Smooth muscle cell (in vitro differentiated cells): ENCODE measurements at regions not wholly inside any gene's neighbourhood (a gene's known extent, or its start where the extent isn't known, plus 50 kb on each side); places are given as distances from the start of the nearest gene placed in this dataset.

Experiments used
- DNase-seq: peaks from one replicate; lab custom pipeline; 2025; ENCODE audit not compliant: unreplicated experiment; lab: John Stamatoyannopoulos, UW
- H2AFZ ChIP-seq: fragments of 200-600 bp; sonication (generic); 2 replicates; pipeline ENCODE4 v1.6.0; 2016; ENCODE audit warnings: antibody characterized with exemption, low read depth, mild to moderate bottlenecking
- H3F3A ChIP-seq: fragments of 200-600 bp; sonication (generic); 2 replicates; pipeline ENCODE4 v1.6.0; 2017; ENCODE audit warnings: antibody characterized with exemption, low read depth
- H3K27ac ChIP-seq: fragments of 200-600 bp; sonication (generic); 2 replicates; pipeline ENCODE4 v1.5.1; 2016; ENCODE audit warnings: low read depth, mild to moderate bottlenecking
- H3K27me3 ChIP-seq: fragments of 200-600 bp; sonication (generic); 2 replicates; pipeline ENCODE4 v1.6.1; 2016; ENCODE audit warnings: low read depth, mild to moderate bottlenecking
- H3K36me3 ChIP-seq: fragments of 200-600 bp; sonication (generic); 2 replicates; pipeline ENCODE4 v1.5.1; 2016; ENCODE audit warnings: low read depth
- H3K4me1 ChIP-seq: fragments of 200-600 bp; sonication (generic); 2 replicates; pipeline ENCODE4 v1.5.1; 2016; ENCODE audit warnings: low read depth
- H3K4me2 ChIP-seq: fragments of 200-600 bp; sonication (generic); 2 replicates; pipeline ENCODE4 v1.6.0; 2016; ENCODE audit warnings: mild to moderate bottlenecking
- H3K4me3 ChIP-seq: fragments of 200-600 bp; sonication (generic); 2 replicates; pipeline ENCODE4 v1.5.1; 2016; ENCODE audit warnings: mild to moderate bottlenecking
- H3K79me2 ChIP-seq: fragments of 200-600 bp; sonication (generic); 2 replicates; pipeline ENCODE4 v1.6.0; 2016; ENCODE audit warnings: low read depth, mild to moderate bottlenecking
- H3K9ac ChIP-seq: fragments of 200-600 bp; sonication (generic); 2 replicates; pipeline ENCODE4 v1.6.0; 2016; ENCODE audit warnings: low read depth
- H3K9me3 ChIP-seq: fragments of 200-600 bp; sonication (generic); replicated peaks from 2 replicates; pipeline ENCODE4 v1.5.1; 2016; ENCODE audit warnings: low read depth
- H4K20me1 ChIP-seq: fragments of 200-600 bp; sonication (generic); 2 replicates; pipeline ENCODE4 v1.6.0; 2016; ENCODE audit warnings: low read depth
- WGBS: methylation state at CpG from one replicate; pipeline ENCODE4 v1.1.7; 2016; ENCODE audit warnings: low lambda C conversion rate; 5-methylcytosine and 5-hydroxymethylcytosine counted together
- TF ChIP-seq, protein P1 (sequence below): fragments of 200-600 bp; sonication (generic); IDR thresholded peaks from 2 replicates; pipeline ENCODE4 v1.5.1; 2017; ENCODE audit warnings: borderline replicate concordance, mild to moderate bottlenecking, antibody characterized with exemption; ENCODE audit not compliant: insufficient read depth, poor library complexity, severe bottlenecking

DNA sequence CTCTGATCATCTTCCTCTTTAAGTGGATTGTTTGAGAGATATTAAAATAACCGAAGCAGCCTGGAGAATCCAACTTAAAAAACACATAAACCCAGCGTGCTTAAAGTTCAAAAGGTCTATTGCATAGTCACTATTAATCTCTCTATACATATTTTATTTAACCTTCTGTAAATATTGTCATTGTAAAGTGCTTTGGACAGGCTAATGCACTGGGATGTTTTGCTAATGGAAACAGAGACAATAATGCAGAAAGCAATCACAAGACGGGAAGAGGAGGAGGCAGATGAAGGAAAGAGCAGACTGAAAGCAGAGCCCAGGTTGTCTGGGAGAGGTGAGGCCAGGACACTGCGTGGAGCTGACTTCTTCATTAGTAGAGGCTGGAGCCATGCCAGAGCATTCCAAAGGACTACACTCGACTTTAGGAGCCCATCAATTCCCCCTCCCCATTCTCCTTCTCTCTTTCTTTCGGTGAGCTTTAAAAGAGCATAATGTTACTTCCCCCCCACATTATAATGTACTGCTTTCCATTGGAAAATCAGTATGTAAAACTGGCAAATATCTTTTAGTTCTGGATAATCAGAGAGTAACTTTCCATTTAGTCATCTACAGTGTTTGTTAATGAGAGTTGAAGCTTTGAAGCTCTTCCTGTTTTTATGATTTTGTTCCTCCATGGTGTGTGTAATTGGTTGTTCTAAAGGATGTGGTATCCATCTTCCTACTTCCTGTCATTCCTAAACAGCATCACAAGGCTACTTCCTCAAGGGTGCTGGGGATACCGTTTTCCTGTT lies 307.3 kb upstream of the MPDZ start:
- Histone ChIP-seq H3K4me2 (no peak overlapping the region), H3K27ac (no peak overlapping the region), H3K4me1 (no peaks in the 10 kb centered on the region), H3K9me3 (no peaks in the 10 kb centered on the region), H3K9ac (no peak overlapping the region), H2AFZ (peak overlapping the region; percentile 12), H3K79me2 (no peaks in the 10 kb centered on the region), H3K4me3 (no peak overlapping the region), H3F3A (no peaks in the 10 kb centered on the region), H3K27me3 (no peaks in the 10 kb centered on the region), H3K36me3 (no peaks in the 10 kb centered on the region), H4K20me1 (no peaks in the 10 kb centered on the region)
- TF ChIP-seq, protein P1, sequence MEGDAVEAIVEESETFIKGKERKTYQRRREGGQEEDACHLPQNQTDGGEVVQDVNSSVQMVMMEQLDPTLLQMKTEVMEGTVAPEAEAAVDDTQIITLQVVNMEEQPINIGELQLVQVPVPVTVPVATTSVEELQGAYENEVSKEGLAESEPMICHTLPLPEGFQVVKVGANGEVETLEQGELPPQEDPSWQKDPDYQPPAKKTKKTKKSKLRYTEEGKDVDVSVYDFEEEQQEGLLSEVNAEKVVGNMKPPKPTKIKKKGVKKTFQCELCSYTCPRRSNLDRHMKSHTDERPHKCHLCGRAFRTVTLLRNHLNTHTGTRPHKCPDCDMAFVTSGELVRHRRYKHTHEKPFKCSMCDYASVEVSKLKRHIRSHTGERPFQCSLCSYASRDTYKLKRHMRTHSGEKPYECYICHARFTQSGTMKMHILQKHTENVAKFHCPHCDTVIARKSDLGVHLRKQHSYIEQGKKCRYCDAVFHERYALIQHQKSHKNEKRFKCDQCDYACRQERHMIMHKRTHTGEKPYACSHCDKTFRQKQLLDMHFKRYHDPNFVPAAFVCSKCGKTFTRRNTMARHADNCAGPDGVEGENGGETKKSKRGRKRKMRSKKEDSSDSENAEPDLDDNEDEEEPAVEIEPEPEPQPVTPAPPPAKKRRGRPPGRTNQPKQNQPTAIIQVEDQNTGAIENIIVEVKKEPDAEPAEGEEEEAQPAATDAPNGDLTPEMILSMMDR: no peak
- DNase-seq: no peak
- WGBS: 80% methylated on average over 7 of the region's 7 CpGs

DNA sequence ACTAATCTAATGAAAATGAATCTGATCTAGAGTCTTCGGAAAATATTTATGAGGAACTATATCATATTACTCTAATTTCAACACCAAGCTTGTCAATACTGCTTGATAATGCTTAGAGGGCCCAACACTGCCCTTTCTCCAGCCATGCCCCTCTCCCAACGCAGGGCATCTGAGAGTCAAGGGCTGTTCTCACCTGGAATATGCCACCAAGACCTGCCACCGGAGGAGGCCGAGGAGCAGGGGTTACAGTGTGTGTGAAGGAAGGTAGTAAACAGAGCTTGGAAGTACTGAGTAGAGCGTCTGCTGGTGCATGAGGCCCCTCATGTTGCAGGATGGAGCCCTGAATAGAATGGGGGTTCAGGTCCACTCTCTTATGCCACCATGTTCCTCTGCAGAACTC lies 301.3 kb upstream of the MPDZ start:
- TF ChIP-seq, protein P1: no peak
- H3F3A ChIP-seq: no peaks in the 10 kb centered on the region
- no peak for DNase-seq
- H3K79me2 ChIP-seq: no peaks in the 10 kb centered on the region
- H3K9ac ChIP-seq: no peak overlapping the region
- no peak overlapping the region for H3K4me3 ChIP-seq
- no peak overlapping the region for H3K4me2 ChIP-seq
- H3K36me3 ChIP-seq: no peaks in the 10 kb centered on the region
- 96% methylated on average over 5 of the region's 5 CpGs for WGBS
- no peaks in the 10 kb centered on the region for H3K27me3 ChIP-seq
- no peak overlapping the region for H3K27ac ChIP-seq
- H3K9me3 ChIP-seq: no peaks in the 10 kb centered on the region
- no peaks in the 10 kb centered on the region for H3K4me1 ChIP-seq
- no peak overlapping the region for H2AFZ ChIP-seq
- no peaks in the 10 kb centered on the region for H4K20me1 ChIP-seq

DNA sequence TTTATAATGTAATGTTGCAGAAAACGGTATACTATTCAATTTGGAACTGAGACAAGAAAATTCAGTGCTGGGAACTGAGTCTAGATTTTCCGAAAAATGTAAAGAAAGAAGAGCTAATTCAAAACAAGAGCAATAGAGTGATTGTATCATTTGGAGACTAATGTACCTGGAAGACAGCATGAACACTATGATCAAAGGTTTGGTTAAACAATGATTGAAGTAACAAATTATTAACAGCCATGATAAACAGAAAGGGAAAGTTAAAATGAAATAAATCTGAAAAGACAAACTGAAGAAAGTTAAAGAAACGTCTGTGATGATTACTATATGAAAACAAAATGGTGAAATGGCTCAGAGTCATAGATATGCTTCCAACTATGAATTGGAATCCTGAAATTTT lies 300.6 kb upstream of the MPDZ start:
- DNase-seq: no peak
- Histone ChIP-seq H3K9me3 (no peaks in the 10 kb centered on the region), H3K4me2 (no peak overlapping the region), H4K20me1 (no peaks in the 10 kb centered on the region), H3F3A (no peaks in the 10 kb centered on the region), H3K36me3 (no peaks in the 10 kb centered on the region), H3K4me3 (no peak overlapping the region), H3K27me3 (no peaks in the 10 kb centered on the region), H2AFZ (no peak overlapping the region), H3K79me2 (no peaks in the 10 kb centered on the region), H3K4me1 (no peaks in the 10 kb centered on the region), H3K9ac (no peak overlapping the region), H3K27ac (no peak overlapping the region)
- WGBS: 87% methylated on average over 3 of the region's 3 CpGs
- TF ChIP-seq, protein P1: no peak

DNA sequence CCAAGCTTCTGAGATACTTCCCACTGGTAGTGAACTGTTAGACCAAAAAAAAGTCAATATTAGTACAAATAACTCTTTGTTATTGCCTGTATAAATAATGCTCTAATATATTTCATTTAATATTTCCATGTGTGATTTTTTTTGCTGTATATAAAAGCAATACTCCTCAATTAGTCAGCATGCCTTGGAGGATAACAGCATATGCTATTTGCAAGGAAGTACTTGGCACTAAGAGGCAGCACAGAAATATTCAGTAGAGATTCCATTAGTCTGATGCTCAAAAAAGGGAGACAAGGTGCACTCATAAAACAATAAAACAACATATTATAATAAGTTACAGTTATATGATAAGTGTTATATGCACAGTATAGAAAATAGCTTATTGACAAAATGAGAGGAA lies 296.6 kb upstream of the MPDZ start:
- no peak overlapping the region for H3K27ac ChIP-seq
- no peak overlapping the region for H3K4me3 ChIP-seq
- no peaks in the 10 kb centered on the region for H3F3A ChIP-seq
- no peak for DNase-seq
- H3K9ac ChIP-seq: no peak overlapping the region
- H3K79me2 ChIP-seq: no peaks in the 10 kb centered on the region
- TF ChIP-seq, protein P1: no peak
- H3K36me3 ChIP-seq: no peaks in the 10 kb centered on the region
- no peak overlapping the region for H2AFZ ChIP-seq
- H3K4me2 ChIP-seq: no peak overlapping the region
- no peaks in the 10 kb centered on the region for H4K20me1 ChIP-seq
- H3K9me3 ChIP-seq: no peaks in the 10 kb centered on the region
- H3K27me3 ChIP-seq: no peaks in the 10 kb centered on the region
- no peaks in the 10 kb centered on the region for H3K4me1 ChIP-seq
